ENCODE measurements at regions not wholly inside any gene's neighbourhood (a gene's known extent, or its start where the extent isn't known, plus 50 kb on each side); places are given as distances from the start of the nearest gene placed in this dataset.

DNA sequence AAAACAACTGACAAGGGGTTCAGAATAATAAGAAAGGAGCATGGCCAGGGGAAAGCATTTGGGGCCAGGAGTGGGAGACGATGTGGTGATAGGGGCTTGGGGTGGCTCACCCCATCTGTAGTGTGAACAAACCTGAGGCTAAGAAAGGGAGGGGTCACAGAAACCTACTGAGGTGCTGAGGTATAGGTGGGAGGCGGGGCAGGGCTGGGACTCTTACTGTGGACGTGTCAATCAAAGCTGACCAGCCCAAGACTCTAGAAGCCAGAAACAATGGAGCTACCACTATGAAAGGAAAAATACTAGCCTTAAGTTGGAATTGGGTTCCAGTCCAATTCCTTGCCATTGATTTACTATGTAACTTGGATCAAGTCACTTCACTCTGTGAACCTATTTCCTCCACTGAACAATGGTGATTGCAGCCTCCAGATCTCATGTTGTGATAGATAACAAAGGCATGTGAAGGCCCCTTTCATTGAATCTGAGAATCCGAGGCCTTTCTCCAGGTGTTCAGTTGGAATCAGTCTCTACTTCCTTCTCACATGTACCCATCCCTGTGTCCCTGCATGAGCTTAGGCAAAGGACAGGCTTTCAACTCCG lies 260.9 kb upstream of the HES1 start:
- TF ChIP-seq POLR2A (IDR thresholded peaks at IDR 0.05) = no peak
- TF ChIP-seq, protein P1, sequence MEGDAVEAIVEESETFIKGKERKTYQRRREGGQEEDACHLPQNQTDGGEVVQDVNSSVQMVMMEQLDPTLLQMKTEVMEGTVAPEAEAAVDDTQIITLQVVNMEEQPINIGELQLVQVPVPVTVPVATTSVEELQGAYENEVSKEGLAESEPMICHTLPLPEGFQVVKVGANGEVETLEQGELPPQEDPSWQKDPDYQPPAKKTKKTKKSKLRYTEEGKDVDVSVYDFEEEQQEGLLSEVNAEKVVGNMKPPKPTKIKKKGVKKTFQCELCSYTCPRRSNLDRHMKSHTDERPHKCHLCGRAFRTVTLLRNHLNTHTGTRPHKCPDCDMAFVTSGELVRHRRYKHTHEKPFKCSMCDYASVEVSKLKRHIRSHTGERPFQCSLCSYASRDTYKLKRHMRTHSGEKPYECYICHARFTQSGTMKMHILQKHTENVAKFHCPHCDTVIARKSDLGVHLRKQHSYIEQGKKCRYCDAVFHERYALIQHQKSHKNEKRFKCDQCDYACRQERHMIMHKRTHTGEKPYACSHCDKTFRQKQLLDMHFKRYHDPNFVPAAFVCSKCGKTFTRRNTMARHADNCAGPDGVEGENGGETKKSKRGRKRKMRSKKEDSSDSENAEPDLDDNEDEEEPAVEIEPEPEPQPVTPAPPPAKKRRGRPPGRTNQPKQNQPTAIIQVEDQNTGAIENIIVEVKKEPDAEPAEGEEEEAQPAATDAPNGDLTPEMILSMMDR (IDR thresholded peaks at IDR 0.05) = no peak

Measured in prostate gland (tissue), 2 donors.